GM19035 (cell line): ENCODE measurements at regions not wholly inside any gene's neighbourhood (a gene's known extent, or its start where the extent isn't known, plus 50 kb on each side); places are given as distances from the start of the nearest gene placed in this dataset.

Experiments used
- ATAC-seq: cut with Tn5 transposase; IDR thresholded peaks from one replicate; pipeline ENCODE4 v1.9.1; 2021; ENCODE audit not compliant: unreplicated experiment

DNA sequence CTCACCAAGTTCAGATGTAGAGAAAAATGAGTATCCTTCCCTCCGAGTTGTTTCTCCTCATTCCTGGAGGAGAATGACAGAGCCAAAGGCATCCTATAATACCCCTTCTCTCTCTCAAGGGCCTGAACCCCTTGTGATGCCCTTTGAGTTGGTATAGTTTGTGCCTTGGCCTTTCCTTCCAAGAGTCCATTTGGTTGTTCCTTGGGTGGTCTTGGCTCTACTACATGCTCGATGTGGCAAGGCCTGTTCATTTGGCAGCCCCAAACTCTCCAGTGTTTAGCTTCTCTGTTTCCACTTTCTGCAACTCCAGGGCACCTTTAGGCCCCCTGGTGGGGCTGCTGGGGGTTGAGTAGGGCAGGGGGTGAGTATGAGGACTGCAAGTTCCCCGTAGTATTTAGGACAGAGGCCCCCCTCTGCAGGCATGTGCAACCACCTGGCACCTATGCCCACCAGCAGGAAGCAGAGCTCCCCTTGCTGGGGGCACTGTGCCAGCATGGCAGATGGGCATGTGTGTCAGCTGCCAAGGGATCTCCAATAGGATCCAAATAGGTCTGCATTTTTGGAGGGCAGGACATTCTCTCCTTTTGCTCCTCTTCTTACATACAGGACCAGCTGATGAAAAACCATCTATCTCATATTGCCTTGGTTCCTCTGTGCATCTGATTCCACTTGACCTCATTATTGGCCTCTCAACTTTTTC, 217.2 kb upstream of the CADM1 start:
- no peak for ATAC-seq

- no peak for ATAC-seq
Observed at GRCh38 chr11:115720602-115721245, 216.5 kb upstream of the CADM1 start.

DNA sequence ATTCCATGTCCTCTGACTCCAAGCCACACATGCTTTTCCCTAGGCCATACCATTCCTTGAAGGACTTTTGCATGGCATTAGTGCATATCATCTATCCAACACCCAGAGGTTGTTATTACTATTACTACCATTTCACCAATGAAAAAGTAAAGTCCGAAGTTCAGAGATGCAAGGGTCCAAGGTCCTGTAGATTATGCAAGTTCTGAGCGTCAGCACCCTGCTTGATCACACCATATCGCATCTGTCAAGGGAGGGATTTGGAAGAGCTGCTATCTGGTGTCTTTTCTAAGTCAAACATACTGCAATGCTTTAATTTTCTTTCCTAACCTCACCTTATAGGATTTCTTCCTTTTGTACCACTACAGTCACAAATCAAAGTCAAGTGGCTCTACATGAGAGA, 214.7 kb upstream of the CADM1 start:
- ATAC-seq = no peak

- ATAC-seq = no peak
Observed at GRCh38 chr11:115718106-115718505, 213.9 kb upstream of the CADM1 start.

- no peak for ATAC-seq
Observed at GRCh38 chr11:115716601-115717529, 212.7 kb upstream of the CADM1 start.

DNA sequence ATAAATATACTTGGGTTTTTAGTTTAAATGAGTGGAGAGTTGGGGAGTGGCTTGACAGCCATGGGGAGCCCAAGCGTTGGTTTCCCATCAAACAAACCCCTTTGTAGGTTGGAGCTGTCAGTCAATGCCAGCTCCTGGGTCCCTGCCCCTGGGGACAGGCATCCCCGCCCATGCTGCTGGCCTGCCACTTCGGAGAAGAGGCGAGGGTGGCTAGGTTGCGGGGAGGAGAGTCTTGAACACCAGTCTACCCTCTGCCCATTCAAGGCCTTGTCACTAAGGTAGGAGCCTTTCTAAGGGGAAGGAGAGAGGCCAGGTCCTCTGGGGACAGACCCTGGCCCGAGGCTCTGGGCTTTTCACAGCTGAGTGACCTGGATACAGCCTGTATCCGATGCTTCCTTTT, 211.9 kb upstream of the CADM1 start:
- no peak for ATAC-seq

- no peak for ATAC-seq
Observed at GRCh38 chr11:115715251-115715770, 211.1 kb upstream of the CADM1 start.

DNA sequence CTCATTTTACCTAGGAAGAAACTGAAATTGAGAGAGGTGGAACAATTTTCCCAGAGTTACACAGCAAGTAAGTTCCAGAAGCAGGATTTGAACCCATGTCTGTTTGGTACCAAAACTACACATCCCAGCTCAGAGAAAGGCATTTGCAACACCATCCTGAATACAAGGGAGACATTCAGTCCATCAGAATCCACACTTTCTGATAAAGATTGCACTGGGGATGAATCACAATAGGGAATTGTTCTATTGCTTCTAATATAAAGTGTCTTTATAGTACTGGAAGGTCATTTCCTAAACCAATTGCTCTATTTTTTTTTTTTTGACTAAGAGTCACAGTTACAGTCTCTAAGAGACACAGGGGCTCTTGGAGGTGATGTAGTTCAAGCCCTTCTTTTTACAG, 208.1 kb upstream of the CADM1 start:
- no peak for ATAC-seq

GRCh38 chr11:115710980-115711379, 206.8 kb upstream of the CADM1 start:
- no peak for ATAC-seq

GRCh38 chr11:115710426-115710825, 206.2 kb upstream of the CADM1 start:
- no peak for ATAC-seq

- no peak for ATAC-seq
Observed at GRCh38 chr11:115709297-115709696, 205.1 kb upstream of the CADM1 start.

GRCh38 chr11:115707180-115707905, 203.1 kb upstream of the CADM1 start:
- no peak for ATAC-seq

GRCh38 chr11:115706626-115707135, 202.5 kb upstream of the CADM1 start:
- ATAC-seq = no peak

- ATAC-seq = no peak
Observed at GRCh38 chr11:115705200-115705599, 201.0 kb upstream of the CADM1 start.

- no peak for ATAC-seq
Observed at GRCh38 chr11:115700981-115701875, 197.0 kb upstream of the CADM1 start.

DNA sequence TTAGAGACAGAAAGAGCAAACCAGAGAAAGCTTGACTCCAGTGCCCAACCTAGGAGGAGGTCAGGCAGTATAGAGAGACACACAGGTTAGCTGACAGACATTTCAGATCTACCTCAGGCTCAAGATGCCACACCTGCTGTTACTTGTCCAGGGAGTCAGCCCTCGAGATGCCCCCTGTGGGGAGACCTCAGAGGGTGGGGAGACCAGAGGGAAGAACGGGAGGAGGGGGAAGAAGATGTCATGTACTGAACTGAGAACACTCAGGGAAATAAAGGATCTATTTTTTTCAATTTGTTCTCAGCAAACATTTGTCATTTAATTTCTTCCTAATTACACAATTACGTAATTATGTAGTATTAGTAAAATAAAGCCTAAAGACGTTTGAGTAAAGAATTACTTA, 196.3 kb upstream of the CADM1 start:
- ATAC-seq = no peak

DNA sequence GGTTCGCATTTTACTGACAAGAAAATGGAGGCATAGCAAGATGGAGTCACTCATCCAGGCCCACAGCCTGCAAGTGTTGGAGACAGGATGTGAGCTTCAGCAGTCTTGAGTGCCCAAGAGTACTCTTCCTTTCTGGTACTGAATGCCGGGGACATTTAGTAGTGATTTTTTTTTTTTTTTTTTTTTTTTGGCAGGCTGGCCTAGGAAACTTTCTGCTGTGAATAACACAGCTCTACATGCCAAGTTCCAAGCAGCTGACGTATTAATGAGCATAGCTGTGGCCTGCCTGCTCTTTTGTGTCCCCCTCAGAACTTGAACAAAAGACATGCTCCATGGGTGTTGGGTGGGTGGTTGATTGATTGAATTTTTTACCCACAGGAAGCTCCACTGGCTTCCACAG, 195.5 kb upstream of the CADM1 start:
- ATAC-seq = no peak

- ATAC-seq = no peak
Observed at GRCh38 chr11:115699326-115699725, 195.1 kb upstream of the CADM1 start.

DNA sequence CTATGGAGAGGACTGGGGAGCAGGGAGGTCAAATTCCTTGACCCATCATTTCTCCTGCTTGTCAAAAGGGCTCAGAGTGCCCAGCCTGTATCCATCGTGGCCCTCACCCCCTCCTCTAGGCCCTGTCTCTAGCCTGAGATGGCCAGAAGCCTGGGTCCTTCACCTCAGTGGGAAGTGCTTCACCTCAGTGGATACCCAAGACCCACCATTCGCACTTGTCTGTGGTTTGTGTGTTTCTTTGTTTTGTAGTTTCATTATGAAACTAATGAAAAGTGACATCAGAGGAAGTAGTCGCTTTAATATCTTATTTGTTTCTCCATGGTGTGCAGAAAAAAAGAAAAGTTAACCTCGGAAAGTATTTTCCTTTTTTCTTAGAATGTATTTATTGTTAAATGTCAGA, 194.0 kb upstream of the CADM1 start:
- no peak for ATAC-seq

GRCh38 chr11:115696563-115696962, 192.3 kb upstream of the CADM1 start:
- no peak for ATAC-seq
